HEK293 (cell line): ENCODE measurements at regions not wholly inside any gene's neighbourhood (a gene's known extent, or its start where the extent isn't known, plus 50 kb on each side); places are given as distances from the start of the nearest gene placed in this dataset.

Source experiments
- CTCF ChIA-PET: fragments of 350-600 bp; formaldehyde crosslinking; extraction: SDS; loops from one replicate; lab custom pipeline; 2021; ENCODE audit warnings: antibody characterized with exemption; lab: Yijun Ruan, JAX
- POLR2A ChIA-PET: fragments of 300-600 bp; formaldehyde crosslinking; extraction: SDS; loops from one replicate; lab custom pipeline; 2020; ENCODE audit warnings: antibody characterized with exemption, inconsistent platforms; lab: Yijun Ruan, JAX
- H3K27ac ChIP-seq: fragments of 200-500 bp; sonication (Bioruptor generic); 2 replicates; pipeline ENCODE4 v1.5.1; 2014; ENCODE audit warnings: low read depth, low read length, control low read depth, inconsistent platforms; ENCODE audit errors: extremely low read depth
- H3K36me3 ChIP-seq, 2 experiments: fragments of 200-500 bp in 1 of 2; sonication (Bioruptor generic) in 1 of 2; 1 replicate in 1 of 2; 2 replicates in 1 of 2; pipeline ENCODE4 v1.5.1; 2014 to 2017; ENCODE audit warnings: inconsistent platforms in 2 of 2, low read length in 2 of 2; ENCODE audit not compliant: control insufficient read depth in 2 of 2, insufficient read depth in 1 of 2
- H3K4me1 ChIP-seq: fragments of 200-500 bp; sonication (Bioruptor generic); 2 replicates; pipeline ENCODE4 v1.5.1; 2014; ENCODE audit warnings: mild to moderate bottlenecking, low read length, inconsistent platforms; ENCODE audit not compliant: control insufficient read depth, insufficient read depth
- H3K4me3 ChIP-seq: 2 replicates; pipeline ENCODE4 v1.5.1; 2011; ENCODE audit warnings: low read depth, mild to moderate bottlenecking, control low read depth, low read length, moderate library complexity
- H3K9me3 ChIP-seq: fragments of 200-500 bp; sonication (Bioruptor generic); 2 replicates; pipeline ENCODE4 v1.5.1; 2014; ENCODE audit warnings: low read depth, low read length, inconsistent platforms; ENCODE audit not compliant: control insufficient read depth, insufficient read depth
- GLI4 ChIP-seq: fragments of 450-650 bp; formaldehyde crosslinking; IDR thresholded peaks from 2 replicates; pipeline ENCODE4 v1.5.1; 2016; ENCODE audit warnings: missing biosample characterization, missing genetic modification characterization
- OSR2 ChIP-seq: fragments of 450-650 bp; formaldehyde crosslinking; IDR thresholded peaks from 2 replicates; pipeline ENCODE4 v1.5.1; 2016; ENCODE audit warnings: missing biosample characterization, missing genetic modification characterization
- PRDM4 ChIP-seq: fragments of 450-650 bp; formaldehyde crosslinking; IDR thresholded peaks from 2 replicates; pipeline ENCODE4 v1.5.1; 2017; ENCODE audit warnings: missing biosample characterization, missing genetic modification characterization
- YY2 ChIP-seq: fragments of 450-650 bp; formaldehyde crosslinking; IDR thresholded peaks from 2 replicates; pipeline ENCODE4 v1.5.1; 2016; ENCODE audit warnings: missing biosample characterization, missing genetic modification characterization
- ZBTB20 ChIP-seq: fragments of 450-650 bp; formaldehyde crosslinking; IDR thresholded peaks from 2 replicates; pipeline ENCODE4 v1.5.1; 2016; ENCODE audit warnings: missing biosample characterization, missing genetic modification characterization
- ZBTB21 ChIP-seq: fragments of 450-650 bp; formaldehyde crosslinking; IDR thresholded peaks from 2 replicates; pipeline ENCODE4 v1.5.1; 2017; ENCODE audit warnings: missing biosample characterization, missing genetic modification characterization
- ZBTB6 ChIP-seq: fragments of 450-650 bp; formaldehyde crosslinking; IDR thresholded peaks from 2 replicates; pipeline ENCODE4 v1.5.1; 2017; ENCODE audit warnings: missing biosample characterization, missing genetic modification characterization
- ZBTB7A ChIP-seq: fragments of 450-650 bp; formaldehyde crosslinking; IDR thresholded peaks from 2 replicates; pipeline ENCODE4 v1.5.1; 2016; ENCODE audit warnings: low read depth, missing biosample characterization, missing genetic modification characterization
- ZFP41 ChIP-seq: fragments of 450-650 bp; formaldehyde crosslinking; IDR thresholded peaks from 2 replicates; pipeline ENCODE4 v1.5.1; 2016; ENCODE audit warnings: missing biosample characterization, missing genetic modification characterization, borderline replicate concordance
- ZNF140 ChIP-seq: fragments of 450-650 bp; formaldehyde crosslinking; IDR thresholded peaks from 2 replicates; pipeline ENCODE4 v1.5.1; 2016; ENCODE audit warnings: missing biosample characterization, missing genetic modification characterization
- ZNF157 ChIP-seq: fragments of 450-650 bp; formaldehyde crosslinking; IDR thresholded peaks from 2 replicates; pipeline ENCODE4 v1.5.1; 2016; ENCODE audit warnings: missing biosample characterization, missing genetic modification characterization
- ZNF223 ChIP-seq: fragments of 450-650 bp; formaldehyde crosslinking; IDR thresholded peaks from 2 replicates; pipeline ENCODE4 v1.5.1; 2016; ENCODE audit warnings: missing biosample characterization, missing genetic modification characterization
- ZNF350 ChIP-seq: fragments of 450-650 bp; formaldehyde crosslinking; IDR thresholded peaks from 2 replicates; pipeline ENCODE4 v1.5.0; 2017; ENCODE audit warnings: missing biosample characterization, mild to moderate bottlenecking, missing genetic modification characterization
- ZNF510 ChIP-seq: fragments of 450-650 bp; formaldehyde crosslinking; IDR thresholded peaks from 2 replicates; pipeline ENCODE4 v1.5.1; 2018; ENCODE audit warnings: mild to moderate bottlenecking, missing genetic modification characterization, missing biosample characterization; ENCODE audit not compliant: insufficient replicate concordance
- ZNF624 ChIP-seq: fragments of 450-650 bp; formaldehyde crosslinking; IDR thresholded peaks from 2 replicates; pipeline ENCODE4 v1.5.1; 2017; ENCODE audit warnings: missing biosample characterization, missing genetic modification characterization
- ZNF645 ChIP-seq: fragments of 450-650 bp; formaldehyde crosslinking; IDR thresholded peaks from 2 replicates; pipeline ENCODE4; 2016; ENCODE audit warnings: missing biosample characterization, missing genetic modification characterization
- ZNF660 ChIP-seq: fragments of 450-650 bp; IDR thresholded peaks from 2 replicates; pipeline ENCODE4 v1.5.1; 2018; ENCODE audit warnings: missing biosample characterization, mild to moderate bottlenecking, missing genetic modification characterization
- ZNF670 ChIP-seq: fragments of 450-650 bp; formaldehyde crosslinking; IDR thresholded peaks from 2 replicates; pipeline ENCODE4 v1.5.1; 2016; ENCODE audit warnings: missing biosample characterization, missing genetic modification characterization, low read depth
- ZNF677 ChIP-seq: fragments of 450-650 bp; IDR thresholded peaks from 2 replicates; pipeline ENCODE4 v1.5.0; 2018; ENCODE audit warnings: missing biosample characterization, mild to moderate bottlenecking, missing genetic modification characterization, moderate library complexity
- ZNF830 ChIP-seq: fragments of 450-650 bp; IDR thresholded peaks from 2 replicates; pipeline ENCODE4 v1.5.0; 2018; ENCODE audit warnings: missing biosample characterization, missing genetic modification characterization, low read depth, mild to moderate bottlenecking, moderate library complexity
- ZSCAN23 ChIP-seq: fragments of 450-650 bp; formaldehyde crosslinking; IDR thresholded peaks from 2 replicates; pipeline ENCODE4 v1.5.1; 2016; ENCODE audit warnings: missing biosample characterization, missing genetic modification characterization

- TF ChIP-seq ZBTB7A = no peak
- no peak for TF ChIP-seq ZNF624
- no peak for TF ChIP-seq ZFP41 (tag by site-specific recombination)
- no peak for TF ChIP-seq ZNF830
- no peak for TF ChIP-seq ZNF350 (tag by site-specific recombination)
- TF ChIP-seq ZBTB21 (tag by site-specific recombination) = no peak
- no peak for TF ChIP-seq ZNF223 (tag by site-specific recombination)
- no peak for TF ChIP-seq ZNF670 (tag by site-specific recombination)
- no peak for TF ChIP-seq YY2
- TF ChIP-seq ZNF510 (tag by site-specific recombination) = no peak
Observed at GRCh38 chr10:20999699-21000098, 102.6 kb upstream of the NEBL start (continued).

- H3K4me3 ChIP-seq = no peak overlapping the region
- TF ChIP-seq OSR2 (tag by site-specific recombination) (no peak), GLI4 (no peak), PRDM4 (tag by site-specific recombination) (no peak), ZSCAN23 (tag by site-specific recombination) (no peak), ZNF677 (tag by site-specific recombination) (no peak), ZNF140 (tag by site-specific recombination) (no peak), ZNF157 (tag by site-specific recombination) (no peak), ZBTB6 (tag by site-specific recombination) (no peak), ZNF645 (no peak)
- TF ChIP-seq, all 188 proteins: peak for 0
- ChIA-PET POLR2A (interaction anchor here (0.7 kb wide), 1 partner anchor 13 kb away, joined by 4 read pairs; no protein-coding TSS in a partner anchor), CTCF (no interaction called here)
- no peak overlapping the region for H3K27ac ChIP-seq
- H3K36me3 ChIP-seq = no peaks in the 10 kb centered on the region
- H3K9me3 ChIP-seq = no peaks in the 10 kb centered on the region
- H3K4me1 ChIP-seq = peaks cover 5% of the 10 kb centered on the region; the same call in 1 of the 2 replicates
Observed at GRCh38 chr10:20998036-20998435, 100.9 kb upstream of the NEBL start.

- Histone ChIP-seq H3K9me3 (no peaks in the 10 kb centered on the region), H3K4me1 (no peaks in the 10 kb centered on the region), H3K27ac (no peak overlapping the region), H3K4me3 (no peak overlapping the region), H3K36me3 (no peaks in the 10 kb centered on the region)
- POLR2A ChIA-PET = no interaction called here
- CTCF ChIA-PET = no interaction called here
- TF ChIP-seq ZBTB20 = 0 out of 2 replicates have a peak, but pooled peaks have one; percentile 21
- no peak for TF ChIP-seq ZNF660 (tag by site-specific recombination)
Observed at GRCh38 chr10:20995123-20995987, 98.2 kb upstream of the NEBL start.
